ENCODE measurements at regions not wholly inside any gene's neighbourhood (a gene's known extent, or its start where the extent isn't known, plus 50 kb on each side); places are given as distances from the start of the nearest gene placed in this dataset.

DNA sequence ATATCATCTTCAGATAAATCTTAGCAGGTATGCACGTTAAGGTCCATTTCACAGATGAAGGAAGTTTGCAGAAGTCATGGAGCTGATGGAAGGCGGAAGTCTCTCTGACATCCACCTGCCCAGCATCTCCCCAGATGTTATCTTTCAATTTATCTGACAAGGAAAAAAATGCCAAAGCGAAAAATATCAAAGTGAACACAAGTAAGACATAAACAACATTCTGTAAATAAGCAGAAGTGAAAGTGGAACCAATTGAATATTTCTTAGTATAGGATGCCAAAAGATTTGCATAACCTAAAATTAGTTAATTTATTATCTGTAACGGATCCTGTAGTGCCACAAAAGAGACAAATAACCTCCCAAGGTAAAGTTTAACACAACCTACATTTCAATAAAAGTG, 73.6 kb upstream of the NEBL start:
- no peak overlapping the region for H4K8ac ChIP-seq (ENCODE audit: extremely low read depth, insufficient read depth, low read length)
- ChIA-PET CTCF (ENCODE audit: partially characterized antibody) (no interaction called here), POLR2A (ENCODE audit: partially characterized antibody) (no interaction called here)
- no peak overlapping the region for H2BK5ac ChIP-seq (ENCODE audit: low read depth, low read length)
- H3K79me1 ChIP-seq (ENCODE audit: low read depth, low read length): no peaks in the 10 kb centered on the region
- FAIRE-seq (no peak), DNase-seq (ENCODE audit: low read depth in 1 of 2, low spot score in 2 of 2) (no peak)
- no peak overlapping the region for H3K23ac ChIP-seq (ENCODE audit: insufficient read length)
- no peak overlapping the region for H2BK15ac ChIP-seq (ENCODE audit: low read length)
- no peak overlapping the region for H4K5ac ChIP-seq (ENCODE audit: insufficient read length, low read depth, low read length)
- no peaks in the 10 kb centered on the region for H3K27me3 ChIP-seq (replicated peaks in 1 of 4; ENCODE audit: control insufficient read depth in 3 of 4, extremely low read depth in 1 of 4, insufficient read depth in 3 of 4, low read length in 3 of 4)
- no peak overlapping the region for H3K9ac ChIP-seq (replicated peaks in 1 of 4; ENCODE audit: extremely low read depth in 1 of 4, low read depth in 3 of 4, low read length in 3 of 4)
- H3K4me1 ChIP-seq (replicated peaks in 1 of 4; ENCODE audit: control insufficient read depth in 3 of 4, insufficient read depth in 4 of 4, low read length in 3 of 4): no peaks in the 10 kb centered on the region
- no peak overlapping the region for H3K56ac ChIP-seq (replicated peaks; ENCODE audit: insufficient read length, low read depth, low read length)
- no peak overlapping the region for H3K27ac ChIP-seq (ENCODE audit: low read depth, low read length)
- no peak overlapping the region for H3K14ac ChIP-seq (ENCODE audit: insufficient read length)
- H3K23me2 ChIP-seq (ENCODE audit: low read depth, low read length): no peaks in the 10 kb centered on the region
- no peaks in the 10 kb centered on the region for H3K79me2 ChIP-seq (ENCODE audit: control insufficient read depth in 1 of 2, insufficient read depth in 2 of 2, low read length in 2 of 2)
- no peak overlapping the region for H2AFZ ChIP-seq (ENCODE audit: low read length)
- H2BK20ac ChIP-seq (ENCODE audit: low read length): no peak overlapping the region
- H4K20me1 ChIP-seq (replicated peaks in 1 of 2; ENCODE audit: control insufficient read depth in 1 of 2, insufficient read depth in 2 of 2, low read length in 2 of 2): no peaks in the 10 kb centered on the region
- H3K4ac ChIP-seq (replicated peaks; ENCODE audit: insufficient read length, low read depth, low read length): no peak overlapping the region
- no peak overlapping the region for H2AK5ac ChIP-seq (ENCODE audit: low read depth, low read length)
- H3K36me3 ChIP-seq (ENCODE audit: control insufficient read depth in 2 of 4, insufficient read depth in 4 of 4, low read length in 3 of 4): no peaks in the 10 kb centered on the region
- H3K18ac ChIP-seq (ENCODE audit: extremely low read depth, low read length): no peak overlapping the region
- no peak overlapping the region for H2BK120ac ChIP-seq (replicated peaks; ENCODE audit: low read depth, low read length)
- no peaks in the 10 kb centered on the region for H3K9me3 ChIP-seq (ENCODE audit: insufficient read depth in 2 of 2, low read depth in 1 of 2, low read length in 1 of 2)
- no peak overlapping the region for H3K4me2 ChIP-seq (ENCODE audit: insufficient read depth in 1 of 2, low read depth in 2 of 2, low read length in 2 of 2)
- H3K4me3 ChIP-seq (ENCODE audit: extremely low read depth in 1 of 4, insufficient read depth in 2 of 4, low read depth in 3 of 4, low read length in 4 of 4): no peak overlapping the region
- 81% methylated on average over 4 of the region's 4 CpGs; no CpG with 5 or more reads in 1 of the 2 experiments for WGBS, 2 experiments (ENCODE audit: extremely low coverage in 1 of 2, insufficient coverage in 1 of 2, insufficient read length in 1 of 2, insufficient replicate concordance in 2 of 2, low coverage in 1 of 2, low lambda C conversion rate in 2 of 2, missing lambda C conversion rate in 1 of 2)
- H2BK12ac ChIP-seq (ENCODE audit: low read depth, low read length): no peak overlapping the region
- no peak overlapping the region for H4K91ac ChIP-seq (replicated peaks; ENCODE audit: insufficient read length, low read length)
- TF ChIP-seq RNF2 (IDR thresholded peaks at IDR 0.05; ENCODE audit: borderline replicate concordance, low read depth, low read length, missing control alignments, poor library complexity, severe bottlenecking): no peak
